OCI-LY7 (cell line): ENCODE measurements at regions not wholly inside any gene's neighbourhood (a gene's known extent, or its start where the extent isn't known, plus 50 kb on each side); places are given as distances from the start of the nearest gene placed in this dataset.

Source experiments
- BruUV-seq: library from RNA; stranded (reverse); fragments of 400-500 nt; replicated peaks from 2 replicates; lab custom pipeline; 2021; lab: Mats Ljungman, UMichigan
- CTCF ChIA-PET: fragments of 300-600 bp; sonication (Branson Sonifier 250); formaldehyde crosslinking; loops from one replicate; lab custom pipeline; 2022; ENCODE audit warnings: antibody characterized with exemption; ENCODE audit not compliant: unreplicated experiment; lab: Charles Lee
- POLR2A ChIA-PET: fragments of 300-600 bp; sonication (Branson Sonifier 250); formaldehyde crosslinking; loops from one replicate; lab custom pipeline; 2022; ENCODE audit warnings: antibody characterized with exemption; lab: Charles Lee
- DNase-seq: peaks from one replicate; pipeline ENCODE4 v3.0.0-alpha.2; 2015; ENCODE audit warnings: low spot score
- H2AFZ ChIP-seq: fragments of 200-600 bp; sonication (generic), shearing (Covaris generic); 2 replicates; pipeline ENCODE4 v1.6.1; 2014; ENCODE audit warnings: mild to moderate bottlenecking, antibody characterized with exemption, low read length, moderate library complexity
- H3K27ac ChIP-seq: fragments of 200-600 bp; sonication (generic); 2 replicates; pipeline ENCODE4 v1.5.1; 2014; ENCODE audit warnings: mixed run types, low read depth, mild to moderate bottlenecking, moderate library complexity, low read length, inconsistent platforms; ENCODE audit not compliant: poor library complexity, severe bottlenecking
- H3K36me3 ChIP-seq: fragments of 200-600 bp; sonication (generic); 2 replicates; pipeline ENCODE4 v1.6.1; 2014; ENCODE audit warnings: mild to moderate bottlenecking, antibody characterized with exemption, low read length, moderate library complexity, mixed read lengths; ENCODE audit not compliant: insufficient read depth
- H3K4me1 ChIP-seq: fragments of 200-600 bp; sonication (generic); 2 replicates; pipeline ENCODE4 v1.5.1; 2014; ENCODE audit warnings: mild to moderate bottlenecking, low read length; ENCODE audit not compliant: insufficient read depth, poor library complexity, severe bottlenecking
- H3K4me2 ChIP-seq: fragments of 200-600 bp; sonication (generic); 2 replicates; pipeline ENCODE4 v1.6.1; 2014; ENCODE audit warnings: mild to moderate bottlenecking, low read length
- H3K4me3 ChIP-seq: fragments of 200-600 bp; sonication (generic); 2 replicates; pipeline ENCODE4 v1.5.1; 2014; ENCODE audit warnings: mild to moderate bottlenecking, low read depth, low read length; ENCODE audit not compliant: poor library complexity, severe bottlenecking
- H3K79me2 ChIP-seq: fragments of 200-600 bp; sonication (generic); 2 replicates; pipeline ENCODE4 v1.6.1; 2016; ENCODE audit warnings: low read depth, mild to moderate bottlenecking, low read length, moderate library complexity, mixed read lengths; ENCODE audit not compliant: insufficient read depth
- H3K9me2 ChIP-seq: fragments of 200-600 bp; sonication (generic); 2 replicates; pipeline ENCODE4 v1.6.1; 2016; ENCODE audit warnings: mild to moderate bottlenecking, low read length, mixed read lengths; ENCODE audit not compliant: insufficient read depth
- H3K9me3 ChIP-seq: fragments of 200-600 bp; sonication (generic); 2 replicates; pipeline ENCODE4 v1.6.1; 2014; ENCODE audit warnings: mild to moderate bottlenecking, mixed run types, low read length, mixed read lengths
- H4K20me1 ChIP-seq: fragments of 200-600 bp; sonication (generic); 2 replicates; pipeline ENCODE4 v1.6.1; 2014; ENCODE audit warnings: mild to moderate bottlenecking, antibody characterized with exemption, low read length, moderate library complexity, mixed read lengths; ENCODE audit not compliant: insufficient read depth
- EZH2phosphoT487 ChIP-seq: fragments of 200-600 bp; sonication (generic); IDR thresholded peaks from 2 replicates; pipeline ENCODE4 v1.6.1; 2018; ENCODE audit warnings: low read depth, borderline replicate concordance, mild to moderate bottlenecking, mixed run types, antibody characterized with exemption, low read length, moderate library complexity, mixed read lengths
- intact Hi-C: fragments of 100-400 bp; cut with micrococcal nuclease; formaldehyde crosslinking; loops from one replicate; pipeline ENCODE4 v1.10.0; 2022; ENCODE audit not compliant: unreplicated experiment
- TF ChIP-seq, protein P1 (sequence below): fragments of 200-600 bp; sonication (generic); conservative IDR thresholded peaks from 2 replicates; pipeline ENCODE4 v1.5.1; 2014; ENCODE audit warnings: mild to moderate bottlenecking, antibody characterized with exemption, low read length, moderate library complexity, mixed read lengths

DNA sequence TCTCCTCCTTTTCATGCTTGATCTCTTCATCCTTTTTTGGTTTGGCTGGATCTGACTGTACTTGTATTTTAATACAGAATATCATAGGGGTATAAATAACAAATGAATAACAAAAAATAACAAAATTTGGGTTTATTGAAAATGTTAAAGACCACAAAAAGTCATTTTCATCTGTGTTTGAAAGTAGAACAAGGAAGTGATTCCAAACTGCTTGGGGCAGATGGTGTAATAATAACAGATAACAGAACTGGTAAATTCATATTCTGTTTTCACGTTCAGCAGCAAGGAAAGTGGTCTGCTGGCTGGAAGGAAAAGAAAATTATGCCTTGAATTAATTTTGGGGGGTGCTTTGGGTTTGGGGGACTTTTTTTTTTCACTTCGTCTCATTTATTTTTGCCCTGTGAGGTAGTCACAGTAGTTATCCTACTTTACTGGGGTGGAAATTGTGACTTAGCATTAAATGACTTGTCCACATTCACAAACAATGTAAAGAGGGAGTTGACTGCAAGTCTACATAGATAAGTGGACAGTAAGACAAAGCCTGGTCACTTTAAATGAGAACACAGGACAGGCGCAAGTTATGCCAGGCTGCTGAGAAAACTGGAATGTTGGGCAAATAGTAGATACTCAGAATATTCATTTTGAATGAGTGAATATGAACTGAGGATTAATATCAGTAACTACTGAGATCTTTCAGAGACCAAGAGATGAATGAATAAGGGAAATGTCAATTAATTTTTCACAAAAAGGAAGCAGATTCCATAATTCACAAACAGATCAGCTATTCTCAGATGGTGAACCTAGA, 193.9 kb upstream of the CITED2 start:
- Histone ChIP-seq H3K4me2 (no peak overlapping the region), H3K36me3 (no peaks in the 10 kb centered on the region), H3K79me2 (no peaks in the 10 kb centered on the region), H3K9me3 (no peaks in the 10 kb centered on the region), H3K27ac (no peak overlapping the region), H2AFZ (no peak overlapping the region), H4K20me1 (no peaks in the 10 kb centered on the region), H3K4me1 (no peaks in the 10 kb centered on the region), H3K9me2 (no peaks in the 10 kb centered on the region), H3K4me3 (no peak overlapping the region)
- BruUV-seq: no TSS peak
- TF ChIP-seq, protein P1, sequence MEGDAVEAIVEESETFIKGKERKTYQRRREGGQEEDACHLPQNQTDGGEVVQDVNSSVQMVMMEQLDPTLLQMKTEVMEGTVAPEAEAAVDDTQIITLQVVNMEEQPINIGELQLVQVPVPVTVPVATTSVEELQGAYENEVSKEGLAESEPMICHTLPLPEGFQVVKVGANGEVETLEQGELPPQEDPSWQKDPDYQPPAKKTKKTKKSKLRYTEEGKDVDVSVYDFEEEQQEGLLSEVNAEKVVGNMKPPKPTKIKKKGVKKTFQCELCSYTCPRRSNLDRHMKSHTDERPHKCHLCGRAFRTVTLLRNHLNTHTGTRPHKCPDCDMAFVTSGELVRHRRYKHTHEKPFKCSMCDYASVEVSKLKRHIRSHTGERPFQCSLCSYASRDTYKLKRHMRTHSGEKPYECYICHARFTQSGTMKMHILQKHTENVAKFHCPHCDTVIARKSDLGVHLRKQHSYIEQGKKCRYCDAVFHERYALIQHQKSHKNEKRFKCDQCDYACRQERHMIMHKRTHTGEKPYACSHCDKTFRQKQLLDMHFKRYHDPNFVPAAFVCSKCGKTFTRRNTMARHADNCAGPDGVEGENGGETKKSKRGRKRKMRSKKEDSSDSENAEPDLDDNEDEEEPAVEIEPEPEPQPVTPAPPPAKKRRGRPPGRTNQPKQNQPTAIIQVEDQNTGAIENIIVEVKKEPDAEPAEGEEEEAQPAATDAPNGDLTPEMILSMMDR: no peak
- no peak for TF ChIP-seq EZH2phosphoT487
- ChIA-PET POLR2A (no interaction called here), CTCF (no interaction called here)
- DNase-seq: no peak
- intact Hi-C loops: no loop called here

DNA sequence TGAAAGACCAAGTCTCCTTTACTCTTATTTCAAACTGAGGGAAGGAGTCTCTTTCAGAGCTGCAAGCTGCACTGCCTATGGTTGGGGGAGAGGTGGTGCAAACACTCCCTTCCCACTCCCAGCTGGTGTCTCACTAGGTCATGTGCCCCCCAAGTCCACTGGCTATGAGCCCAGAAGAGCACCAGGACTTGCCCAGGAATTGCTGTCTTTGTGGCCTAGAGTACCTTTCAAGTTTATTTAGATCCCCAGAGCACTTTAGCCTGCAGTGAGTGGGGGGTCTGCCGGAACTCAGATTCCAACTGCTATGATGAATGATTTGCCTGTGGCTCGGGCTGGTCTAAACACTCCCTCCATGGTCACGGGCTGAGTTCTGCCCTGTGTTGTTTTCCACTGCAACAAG, 192.6 kb upstream of the CITED2 start:
- no peaks in the 10 kb centered on the region for H3K79me2 ChIP-seq
- H3K4me2 ChIP-seq: no peak overlapping the region
- intact Hi-C loops: no loop called here
- no peak overlapping the region for H2AFZ ChIP-seq
- BruUV-seq: no TSS peak
- no peak overlapping the region for H3K27ac ChIP-seq
- ChIA-PET CTCF (no interaction called here), POLR2A (no interaction called here)
- H3K9me3 ChIP-seq: no peaks in the 10 kb centered on the region
- no peak for DNase-seq
- H3K4me3 ChIP-seq: no peak overlapping the region
- no peaks in the 10 kb centered on the region for H3K4me1 ChIP-seq
- H4K20me1 ChIP-seq: no peaks in the 10 kb centered on the region
- H3K36me3 ChIP-seq: no peaks in the 10 kb centered on the region
- TF ChIP-seq, protein P1: no peak
- no peak for TF ChIP-seq EZH2phosphoT487
- H3K9me2 ChIP-seq: no peaks in the 10 kb centered on the region

DNA sequence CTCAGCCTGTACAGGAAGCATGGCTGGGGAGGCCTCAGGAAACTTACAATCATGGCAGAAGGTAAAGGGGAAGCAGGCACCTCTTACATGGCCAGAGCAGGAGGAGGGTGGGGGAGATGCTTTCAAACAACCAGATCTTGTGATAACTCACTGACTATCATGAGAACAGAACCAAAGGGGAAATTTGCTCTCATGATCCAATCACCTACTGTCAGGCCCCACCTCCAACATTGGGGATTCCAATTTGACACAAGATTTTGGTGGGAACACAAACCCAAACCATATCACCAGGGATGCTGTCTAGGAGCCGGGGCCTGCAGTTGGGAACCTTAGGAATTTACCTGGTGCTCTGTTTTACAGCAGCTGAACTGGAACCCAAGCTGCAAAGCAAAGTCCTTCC, 191.1 kb upstream of the CITED2 start:
- Histone ChIP-seq H4K20me1 (no peaks in the 10 kb centered on the region), H3K27ac (no peak overlapping the region), H3K4me3 (no peak overlapping the region), H3K4me1 (no peaks in the 10 kb centered on the region), H3K36me3 (no peaks in the 10 kb centered on the region), H3K9me2 (no peaks in the 10 kb centered on the region), H2AFZ (no peak overlapping the region), H3K9me3 (no peaks in the 10 kb centered on the region), H3K79me2 (no peaks in the 10 kb centered on the region), H3K4me2 (no peak overlapping the region)
- intact Hi-C loops: no loop called here
- TF ChIP-seq, protein P1: no peak
- no peak for TF ChIP-seq EZH2phosphoT487
- no TSS peak for BruUV-seq
- CTCF ChIA-PET: no interaction called here
- DNase-seq: no peak
- POLR2A ChIA-PET: no interaction called here
